ENCODE measurements at regions not wholly inside any gene's neighbourhood (a gene's known extent, or its start where the extent isn't known, plus 50 kb on each side); places are given as distances from the start of the nearest gene placed in this dataset.

DNA sequence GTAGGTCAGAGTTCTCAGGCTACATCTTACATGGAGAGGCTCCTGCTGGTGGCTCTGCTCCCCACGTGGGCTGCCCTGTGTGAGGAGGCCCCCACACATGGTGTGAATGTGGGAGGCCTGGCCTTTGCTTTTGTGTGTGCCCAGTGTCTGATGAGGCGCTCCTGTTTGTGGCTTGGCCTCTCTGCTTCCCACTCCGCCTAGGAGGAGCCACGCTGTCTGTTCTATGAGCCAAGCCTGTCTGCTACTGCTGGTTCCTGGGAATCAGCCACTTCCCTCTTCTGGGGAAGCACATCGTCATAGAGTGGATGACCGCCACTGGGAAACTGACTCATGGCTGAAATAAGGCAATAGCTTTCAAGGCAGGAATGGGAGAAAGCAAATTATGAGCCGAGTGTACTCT lies 87.1 kb downstream of the CYP26A1 start:
- CTCF ChIA-PET = no interaction called here
- Histone ChIP-seq H3K27me3 (ENCODE audit: control insufficient read depth, insufficient read depth, low read length) (no peaks in the 10 kb centered on the region), H3K9me3 (ENCODE audit: control insufficient read depth, insufficient read depth, low read length) (no peaks in the 10 kb centered on the region), H3K4me3 (ENCODE audit: low read depth, low read length) (no peak overlapping the region), H3K27ac (ENCODE audit: low read depth, low read length) (no peak overlapping the region)
- no peak for DNase-seq (ENCODE audit: low read depth, low spot score)
- TF ChIP-seq, protein P1, sequence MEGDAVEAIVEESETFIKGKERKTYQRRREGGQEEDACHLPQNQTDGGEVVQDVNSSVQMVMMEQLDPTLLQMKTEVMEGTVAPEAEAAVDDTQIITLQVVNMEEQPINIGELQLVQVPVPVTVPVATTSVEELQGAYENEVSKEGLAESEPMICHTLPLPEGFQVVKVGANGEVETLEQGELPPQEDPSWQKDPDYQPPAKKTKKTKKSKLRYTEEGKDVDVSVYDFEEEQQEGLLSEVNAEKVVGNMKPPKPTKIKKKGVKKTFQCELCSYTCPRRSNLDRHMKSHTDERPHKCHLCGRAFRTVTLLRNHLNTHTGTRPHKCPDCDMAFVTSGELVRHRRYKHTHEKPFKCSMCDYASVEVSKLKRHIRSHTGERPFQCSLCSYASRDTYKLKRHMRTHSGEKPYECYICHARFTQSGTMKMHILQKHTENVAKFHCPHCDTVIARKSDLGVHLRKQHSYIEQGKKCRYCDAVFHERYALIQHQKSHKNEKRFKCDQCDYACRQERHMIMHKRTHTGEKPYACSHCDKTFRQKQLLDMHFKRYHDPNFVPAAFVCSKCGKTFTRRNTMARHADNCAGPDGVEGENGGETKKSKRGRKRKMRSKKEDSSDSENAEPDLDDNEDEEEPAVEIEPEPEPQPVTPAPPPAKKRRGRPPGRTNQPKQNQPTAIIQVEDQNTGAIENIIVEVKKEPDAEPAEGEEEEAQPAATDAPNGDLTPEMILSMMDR (IDR thresholded peaks at IDR 0.05; ENCODE audit: low read depth, low read length) = no peak
- POLR2A ChIA-PET = no interaction called here

DNA sequence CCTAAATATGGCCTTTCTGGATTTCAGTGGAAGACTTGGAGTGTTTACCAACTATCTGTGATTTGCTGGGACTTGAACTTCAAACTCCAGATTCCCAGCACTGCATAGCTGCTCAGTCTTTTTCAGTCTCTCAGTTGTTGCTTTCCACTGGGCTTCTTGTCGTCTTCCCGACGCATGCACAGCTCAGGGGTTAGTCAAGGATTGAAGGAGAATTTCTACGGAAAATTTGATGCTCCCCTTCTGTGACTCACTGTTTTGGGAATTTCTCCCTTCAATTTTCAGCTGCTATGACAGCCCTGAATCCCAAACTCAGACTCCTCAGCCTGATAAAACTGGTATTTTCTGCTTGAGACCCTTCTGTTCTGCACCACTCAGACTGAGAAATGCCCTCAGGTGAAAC lies 91.7 kb downstream of the CYP26A1 start:
- POLR2A ChIA-PET = no interaction called here
- TF ChIP-seq, protein P1 (IDR thresholded peaks at IDR 0.05; ENCODE audit: low read depth, low read length) = no peak
- Histone ChIP-seq H3K27ac (ENCODE audit: low read depth, low read length) (no peak overlapping the region), H3K4me3 (ENCODE audit: low read depth, low read length) (no peak overlapping the region), H3K27me3 (ENCODE audit: control insufficient read depth, insufficient read depth, low read length) (no peaks in the 10 kb centered on the region), H3K9me3 (ENCODE audit: control insufficient read depth, insufficient read depth, low read length) (no peaks in the 10 kb centered on the region)
- DNase-seq (ENCODE audit: low read depth, low spot score) = no peak
- CTCF ChIA-PET = no interaction called here

DNA sequence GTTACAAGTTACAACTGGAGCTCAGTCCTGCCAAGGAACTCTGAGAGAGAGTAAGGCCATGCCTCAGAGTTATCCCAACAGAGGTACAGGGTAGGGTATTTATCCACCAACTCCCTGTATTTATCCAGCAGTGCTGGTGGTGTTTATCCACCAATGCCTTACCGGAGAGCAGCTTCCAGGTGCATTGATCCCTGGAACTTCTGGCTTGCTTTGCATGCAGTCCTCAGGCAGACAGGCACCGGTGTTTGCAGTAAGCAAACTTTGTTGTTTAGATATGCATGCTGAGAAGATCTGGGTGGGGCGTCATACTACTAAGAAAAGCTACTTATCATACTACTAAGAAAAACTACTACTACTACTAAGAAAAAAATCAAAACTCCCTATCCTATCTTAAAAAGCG lies 92.4 kb downstream of the CYP26A1 start:
- Histone ChIP-seq H3K4me3 (ENCODE audit: low read depth, low read length) (no peak overlapping the region), H3K27ac (ENCODE audit: low read depth, low read length) (no peak overlapping the region), H3K9me3 (ENCODE audit: control insufficient read depth, insufficient read depth, low read length) (peaks cover 3% of the 10 kb centered on the region), H3K27me3 (ENCODE audit: control insufficient read depth, insufficient read depth, low read length) (no peaks in the 10 kb centered on the region)
- TF ChIP-seq, protein P1 (IDR thresholded peaks at IDR 0.05; ENCODE audit: low read depth, low read length) = no peak
- DNase-seq (ENCODE audit: low read depth, low spot score) = no peak
- POLR2A ChIA-PET = no interaction called here
- CTCF ChIA-PET = no interaction called here

DNA sequence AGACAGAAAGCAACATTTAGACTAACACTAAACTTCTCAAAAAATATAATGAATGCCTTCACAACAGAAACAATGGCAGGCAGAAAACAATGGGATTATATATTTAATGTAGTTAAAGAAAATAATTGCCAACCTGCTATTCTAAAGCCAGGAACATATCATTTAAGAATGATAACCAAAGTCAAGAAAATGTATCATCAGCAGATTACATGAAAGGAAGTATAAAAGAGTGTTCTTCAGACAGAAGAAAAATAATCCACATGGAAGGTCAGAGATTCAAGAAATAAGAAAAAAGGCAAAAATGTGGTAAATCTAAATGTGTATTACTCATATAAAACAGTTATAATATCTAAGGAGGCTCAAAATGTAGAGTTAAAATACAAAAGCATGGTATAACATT lies 98.1 kb downstream of the CYP26A1 start:
- Histone ChIP-seq H3K27ac (ENCODE audit: low read depth, low read length) (no peak overlapping the region), H3K4me3 (ENCODE audit: low read depth, low read length) (no peak overlapping the region), H3K9me3 (ENCODE audit: control insufficient read depth, insufficient read depth, low read length) (peaks cover 3% of the 10 kb centered on the region), H3K27me3 (ENCODE audit: control insufficient read depth, insufficient read depth, low read length) (peaks cover 12% of the 10 kb centered on the region)
- ChIA-PET CTCF (no interaction called here), POLR2A (no interaction called here)
- DNase-seq (ENCODE audit: low read depth, low spot score) = no peak
- TF ChIP-seq, protein P1 (IDR thresholded peaks at IDR 0.05; ENCODE audit: low read depth, low read length) = no peak

DNA sequence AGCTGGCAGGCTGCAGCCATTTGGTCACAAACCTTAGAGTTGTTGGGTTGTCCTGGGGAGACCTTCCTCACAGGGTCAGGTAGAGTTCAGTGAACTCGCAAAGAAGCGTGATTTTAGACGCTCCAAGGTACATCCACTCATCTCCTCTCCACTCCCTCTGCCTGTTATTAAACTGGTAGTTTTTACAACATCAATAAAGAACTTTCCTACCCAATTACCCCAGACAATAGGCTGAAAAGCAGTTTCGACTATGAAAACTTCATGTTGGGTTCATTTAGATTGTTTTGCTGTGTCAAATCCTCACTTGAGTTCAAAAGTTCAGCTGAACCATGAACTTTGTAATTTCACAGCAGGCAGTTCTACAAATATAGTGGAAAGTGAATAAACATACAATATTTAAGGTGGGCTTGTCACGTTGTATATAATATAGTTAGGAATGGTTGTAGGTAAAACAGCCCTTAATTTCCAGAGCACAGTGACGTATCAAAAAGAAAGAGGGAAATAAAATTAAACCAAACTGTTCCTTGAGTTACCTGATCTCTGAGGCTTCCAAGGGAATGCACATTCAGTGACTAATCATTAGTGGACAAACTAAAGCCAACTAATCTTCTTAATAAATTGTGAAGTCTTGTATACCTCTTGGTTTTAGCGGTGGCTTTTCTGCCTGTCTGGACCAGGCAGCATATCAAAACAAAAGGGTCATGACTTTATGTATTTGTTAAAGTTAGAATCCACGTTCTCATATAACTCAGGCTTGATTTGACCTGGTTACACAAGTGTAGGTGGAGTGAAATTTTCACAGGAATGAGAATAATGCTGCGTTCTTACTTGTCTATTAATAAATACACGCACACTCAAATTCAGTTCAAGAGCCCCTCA lies 100.5 kb downstream of the CYP26A1 start:
- ChIA-PET CTCF (no interaction called here), POLR2A (no interaction called here)
- no peak overlapping the region for H3K27ac ChIP-seq (ENCODE audit: low read depth, low read length)
- peaks cover 17% of the 10 kb centered on the region for H3K27me3 ChIP-seq (ENCODE audit: control insufficient read depth, insufficient read depth, low read length)
- H3K9me3 ChIP-seq (ENCODE audit: control insufficient read depth, insufficient read depth, low read length) = peaks cover 3% of the 10 kb centered on the region
- no peak for DNase-seq (ENCODE audit: low read depth, low spot score)
- no peak overlapping the region for H3K4me3 ChIP-seq (ENCODE audit: low read depth, low read length)
- TF ChIP-seq, protein P1 (IDR thresholded peaks at IDR 0.05; ENCODE audit: low read depth, low read length) = no peak

Data from AG04450 (cell line).